Ovary (tissue), 3 donors: ENCODE measurements at regions not wholly inside any gene's neighbourhood (a gene's known extent, or its start where the extent isn't known, plus 50 kb on each side); places are given as distances from the start of the nearest gene placed in this dataset.

ENCODE experiments used
- POLR2A ChIP-seq: fragments of 450-650 bp; IDR thresholded peaks from one replicate; pipeline ENCODE4 v1.6.1; 2017; ENCODE audit warnings: antibody characterized with exemption, mild to moderate bottlenecking, moderate library complexity
- TF ChIP-seq, protein P1 (sequence below), 3 donors: fragments of 450-650 bp in 2 of 3; fragments of 200-600 bp in 1 of 3; IDR thresholded peaks; one replicate each; pipeline versions ENCODE4 v1.5.1 to v1.8.0; 2016 to 2022; ENCODE audit warnings: antibody characterized with exemption in 3 of 3, mild to moderate bottlenecking in 1 of 3
- donor health status: DM: no; HTN: no; CAD: no.

DNA sequence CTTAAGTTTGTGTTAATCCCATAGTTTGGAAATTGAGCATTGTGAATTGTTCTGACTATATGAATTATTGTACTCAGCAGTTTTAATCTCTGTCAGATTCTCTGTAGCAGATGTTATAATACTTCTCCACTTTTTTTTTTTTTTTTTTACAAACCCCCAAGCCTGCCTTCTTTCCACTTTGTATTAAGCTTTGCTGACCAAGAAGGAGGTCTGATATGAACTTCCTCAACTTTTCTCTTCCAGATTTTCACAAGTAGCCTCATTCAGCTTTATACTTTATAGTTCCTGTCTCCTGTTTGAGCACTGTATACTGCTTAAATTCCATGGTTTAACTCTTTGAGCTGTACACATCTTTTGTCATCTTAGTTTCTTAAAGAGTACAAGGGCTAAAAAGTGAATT is 105.0 kb downstream of the HAUS1 start:
- no peak for TF ChIP-seq POLR2A
- TF ChIP-seq, protein P1, sequence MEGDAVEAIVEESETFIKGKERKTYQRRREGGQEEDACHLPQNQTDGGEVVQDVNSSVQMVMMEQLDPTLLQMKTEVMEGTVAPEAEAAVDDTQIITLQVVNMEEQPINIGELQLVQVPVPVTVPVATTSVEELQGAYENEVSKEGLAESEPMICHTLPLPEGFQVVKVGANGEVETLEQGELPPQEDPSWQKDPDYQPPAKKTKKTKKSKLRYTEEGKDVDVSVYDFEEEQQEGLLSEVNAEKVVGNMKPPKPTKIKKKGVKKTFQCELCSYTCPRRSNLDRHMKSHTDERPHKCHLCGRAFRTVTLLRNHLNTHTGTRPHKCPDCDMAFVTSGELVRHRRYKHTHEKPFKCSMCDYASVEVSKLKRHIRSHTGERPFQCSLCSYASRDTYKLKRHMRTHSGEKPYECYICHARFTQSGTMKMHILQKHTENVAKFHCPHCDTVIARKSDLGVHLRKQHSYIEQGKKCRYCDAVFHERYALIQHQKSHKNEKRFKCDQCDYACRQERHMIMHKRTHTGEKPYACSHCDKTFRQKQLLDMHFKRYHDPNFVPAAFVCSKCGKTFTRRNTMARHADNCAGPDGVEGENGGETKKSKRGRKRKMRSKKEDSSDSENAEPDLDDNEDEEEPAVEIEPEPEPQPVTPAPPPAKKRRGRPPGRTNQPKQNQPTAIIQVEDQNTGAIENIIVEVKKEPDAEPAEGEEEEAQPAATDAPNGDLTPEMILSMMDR (IDR thresholded peaks at IDR 0.05), result no peak
